Natural killer cell (primary cell): ENCODE measurements at regions not wholly inside any gene's neighbourhood (a gene's known extent, or its start where the extent isn't known, plus 50 kb on each side); places are given as distances from the start of the nearest gene placed in this dataset.

Source experiments
- ATAC-seq, 3 donors: fragments of 150-1000 bp in 2 of 3; fragments of 200-7000 bp in 1 of 3; cut with Tn5 transposase; 1 replicate in 1 of 3; 2 replicates in 2 of 3; pipeline ENCODE4 v1.10.0; 2021; ENCODE audit warnings: mild to moderate bottlenecking in 2 of 3, moderate library complexity in 2 of 3
- DNase-seq, 2 donors: peaks; one replicate each; pipeline versions ENCODE4 v3.0.0 to v3.0.0-alpha.2; 2013 to 2021; ENCODE audit warnings: mixed read lengths in 1 of 2
- H3K27ac ChIP-seq: one replicate; pipeline ENCODE4 v1.5.1; 2013; ENCODE audit warnings: mild to moderate bottlenecking, low read length
- H3K27me3 ChIP-seq: one replicate; pipeline ENCODE4 v1.6.1; 2013; ENCODE audit warnings: low read length; ENCODE audit not compliant: control insufficient read depth, insufficient read depth
- H3K36me3 ChIP-seq: one replicate; pipeline ENCODE4 v1.6.1; 2013; ENCODE audit warnings: low read length; ENCODE audit not compliant: control insufficient read depth, insufficient read depth
- H3K4me1 ChIP-seq: one replicate; pipeline ENCODE4 v1.6.1; 2013; ENCODE audit warnings: low read length; ENCODE audit not compliant: control insufficient read depth, insufficient read depth
- H3K4me3 ChIP-seq: one replicate; pipeline ENCODE4 v1.5.1; 2013; ENCODE audit warnings: low read length
- H3K9me3 ChIP-seq: one replicate; pipeline ENCODE4 v1.6.1; 2013; ENCODE audit warnings: low read length; ENCODE audit not compliant: control insufficient read depth, insufficient read depth
- H3K27ac Mint-ChIP-seq, 2 donors: one replicate each; pipeline ENCODE4 v1.8.0; 2022; ENCODE audit warnings: mild to moderate bottlenecking in 2 of 2, mixed read lengths in 2 of 2, moderate library complexity in 1 of 2
- H3K27me3 Mint-ChIP-seq, 2 donors: one replicate each; pipeline ENCODE4 v1.8.0; 2022; ENCODE audit warnings: low read depth in 2 of 2, mixed read lengths in 2 of 2
- H3K36me3 Mint-ChIP-seq: one replicate; pipeline ENCODE4 v1.8.0; 2022; ENCODE audit warnings: mixed read lengths
- H3K4me1 Mint-ChIP-seq, 2 donors: one replicate each; pipeline ENCODE4 v1.8.0; 2022; ENCODE audit warnings: mixed read lengths in 2 of 2
- H3K4me3 Mint-ChIP-seq: one replicate; pipeline ENCODE4 v1.8.0; 2022; ENCODE audit warnings: mild to moderate bottlenecking, moderate library complexity, mixed read lengths
- H3K9me3 Mint-ChIP-seq, 2 donors: one replicate each; pipeline ENCODE4 v1.8.0; 2022; ENCODE audit warnings: mixed read lengths in 2 of 2
- WGBS: methylation state at CpG from one replicate; pipeline ENCODE4 v1.1.7; 2013; ENCODE audit warnings: missing lambda C conversion rate; ENCODE audit not compliant: insufficient coverage; 5-methylcytosine and 5-hydroxymethylcytosine counted together
- intact Hi-C: fragments of 100-400 bp; cut with micrococcal nuclease; formaldehyde crosslinking; loops from one replicate; pipeline ENCODE4 v1.14.2; 2022
- TF ChIP-seq, protein P1 (sequence below): fragments of 200-600 bp; IDR thresholded peaks from one replicate; pipeline ENCODE4 v1.8.0; 2022; ENCODE audit warnings: antibody characterized with exemption

GRCh38 chr20:48273843-48274242 is 488.6 kb upstream of the SULF2 start:
- intact Hi-C loops, result no loop called here
- no peak overlapping the region for H3K27ac Mint-ChIP-seq
- no peak for DNase-seq

DNA sequence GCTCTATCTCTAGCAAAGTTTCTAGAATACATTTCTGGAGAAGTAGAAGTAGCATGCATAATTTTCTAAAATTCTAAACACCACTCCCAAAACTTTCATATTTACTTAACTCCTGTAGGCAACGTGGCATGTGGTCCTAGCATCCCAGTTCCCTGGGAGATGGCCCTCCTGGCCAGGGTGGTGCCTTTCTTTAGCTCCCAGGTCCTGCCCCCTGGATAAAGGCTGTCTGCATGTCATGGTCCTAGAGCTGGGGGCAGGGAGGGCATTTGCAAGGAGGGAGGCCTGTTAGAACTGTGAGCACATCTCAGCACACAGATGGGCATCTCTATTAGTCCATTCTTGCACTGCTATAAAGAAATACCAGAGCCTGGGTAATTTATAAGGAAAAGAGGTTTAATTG is 485.6 kb upstream of the SULF2 start:
- Mint-ChIP-seq H3K4me1 (no peaks in the 10 kb centered on the region), H3K27ac (no peak overlapping the region), H3K9me3 (no peaks in the 10 kb centered on the region), H3K36me3 (no peaks in the 10 kb centered on the region), H3K4me3 (no peak overlapping the region), H3K27me3 (peaks cover 25 to 39% of the 10 kb centered on the region in 2 donors)
- TF ChIP-seq, protein P1, sequence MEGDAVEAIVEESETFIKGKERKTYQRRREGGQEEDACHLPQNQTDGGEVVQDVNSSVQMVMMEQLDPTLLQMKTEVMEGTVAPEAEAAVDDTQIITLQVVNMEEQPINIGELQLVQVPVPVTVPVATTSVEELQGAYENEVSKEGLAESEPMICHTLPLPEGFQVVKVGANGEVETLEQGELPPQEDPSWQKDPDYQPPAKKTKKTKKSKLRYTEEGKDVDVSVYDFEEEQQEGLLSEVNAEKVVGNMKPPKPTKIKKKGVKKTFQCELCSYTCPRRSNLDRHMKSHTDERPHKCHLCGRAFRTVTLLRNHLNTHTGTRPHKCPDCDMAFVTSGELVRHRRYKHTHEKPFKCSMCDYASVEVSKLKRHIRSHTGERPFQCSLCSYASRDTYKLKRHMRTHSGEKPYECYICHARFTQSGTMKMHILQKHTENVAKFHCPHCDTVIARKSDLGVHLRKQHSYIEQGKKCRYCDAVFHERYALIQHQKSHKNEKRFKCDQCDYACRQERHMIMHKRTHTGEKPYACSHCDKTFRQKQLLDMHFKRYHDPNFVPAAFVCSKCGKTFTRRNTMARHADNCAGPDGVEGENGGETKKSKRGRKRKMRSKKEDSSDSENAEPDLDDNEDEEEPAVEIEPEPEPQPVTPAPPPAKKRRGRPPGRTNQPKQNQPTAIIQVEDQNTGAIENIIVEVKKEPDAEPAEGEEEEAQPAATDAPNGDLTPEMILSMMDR, result no peak
- no peaks in the 10 kb centered on the region for H3K9me3 ChIP-seq
- ATAC-seq (no peak), DNase-seq (no peak)
- H3K36me3 ChIP-seq, result no peaks in the 10 kb centered on the region
- no peaks in the 10 kb centered on the region for H3K4me1 ChIP-seq
- H3K27me3 ChIP-seq, result peaks cover 5% of the 10 kb centered on the region
- intact Hi-C loops, result no loop called here
- H3K27ac ChIP-seq, result no peak overlapping the region
- no peak overlapping the region for H3K4me3 ChIP-seq
- 69% methylated on average over 1 of the region's 1 CpG for WGBS

More at GRCh38 chr20:48273843-48274242, 488.6 kb upstream of the SULF2 start:
- H3K4me1 ChIP-seq, result no peaks in the 10 kb centered on the region
- H3K4me3 ChIP-seq, result no peak overlapping the region
- H3K9me3 ChIP-seq, result no peaks in the 10 kb centered on the region
- no peak overlapping the region for H3K27ac ChIP-seq
- H3K4me1 Mint-ChIP-seq, result no peaks in the 10 kb centered on the region
- TF ChIP-seq, protein P1, result no peak
- no peaks in the 10 kb centered on the region for H3K36me3 Mint-ChIP-seq
- H3K4me3 Mint-ChIP-seq, result no peak overlapping the region
- peaks cover 5% of the 10 kb centered on the region for H3K27me3 ChIP-seq
- peaks cover 22 to 66% of the 10 kb centered on the region in 2 donors for H3K27me3 Mint-ChIP-seq
- no peak for ATAC-seq
- H3K36me3 ChIP-seq, result no peaks in the 10 kb centered on the region
- H3K9me3 Mint-ChIP-seq, result no peaks in the 10 kb centered on the region

GRCh38 chr20:48267860-48268633 is 482.8 kb upstream of the SULF2 start:
- Histone ChIP-seq H3K36me3 (no peaks in the 10 kb centered on the region), H3K4me3 (no peak overlapping the region), H3K4me1 (no peaks in the 10 kb centered on the region), H3K27ac (no peak overlapping the region), H3K27me3 (peaks cover 5% of the 10 kb centered on the region), H3K9me3 (no peaks in the 10 kb centered on the region)
- WGBS, result 89% methylated on average over 18 of the region's 19 CpGs
- intact Hi-C loops, result no loop called here
- peaks cover 15 to 41% of the 10 kb centered on the region in 2 donors for H3K27me3 Mint-ChIP-seq
- no peak overlapping the region for H3K4me3 Mint-ChIP-seq
- no peaks in the 10 kb centered on the region for H3K9me3 Mint-ChIP-seq
- TF ChIP-seq, protein P1, result no peak
- H3K36me3 Mint-ChIP-seq, result no peaks in the 10 kb centered on the region
- ATAC-seq, result no peak
- H3K27ac Mint-ChIP-seq, result no peak overlapping the region
- H3K4me1 Mint-ChIP-seq, result no peaks in the 10 kb centered on the region
- DNase-seq, result no peak

DNA sequence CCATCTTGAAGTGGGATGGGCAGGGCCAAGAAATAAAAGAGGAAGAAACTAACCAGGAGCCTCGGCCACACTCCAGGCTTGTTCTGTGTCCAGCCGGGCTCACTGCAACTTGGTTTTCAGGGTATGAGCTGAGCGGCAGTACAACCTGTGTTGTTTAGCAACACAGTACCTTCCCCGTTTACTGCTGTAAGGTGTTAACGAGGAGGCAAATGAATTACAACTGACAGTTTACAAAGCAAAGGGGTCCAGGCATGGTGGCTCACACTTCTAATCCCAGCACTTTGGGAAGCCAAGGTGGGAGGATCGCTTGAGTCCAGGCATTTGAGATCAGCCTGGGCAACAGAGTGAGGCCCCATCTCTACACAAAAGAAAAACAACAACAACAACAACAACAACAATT is 481.3 kb upstream of the SULF2 start:
- H3K9me3 ChIP-seq, result no peaks in the 10 kb centered on the region

More for the DNA sequence above, 481.3 kb upstream of the SULF2 start:
- ATAC-seq (no peak), DNase-seq (no peak)
- H3K4me1 Mint-ChIP-seq, result no peaks in the 10 kb centered on the region
- 67% methylated on average over 6 of the region's 6 CpGs for WGBS
- no peaks in the 10 kb centered on the region for H3K36me3 Mint-ChIP-seq
- TF ChIP-seq, protein P1, result no peak
- Histone ChIP-seq H3K4me1 (no peaks in the 10 kb centered on the region), H3K27ac (no peak overlapping the region), H3K27me3 (no peaks in the 10 kb centered on the region), H3K36me3 (no peaks in the 10 kb centered on the region), H3K4me3 (no peak overlapping the region)
- no peak overlapping the region for H3K4me3 Mint-ChIP-seq
- no peak overlapping the region for H3K27ac Mint-ChIP-seq
- H3K9me3 Mint-ChIP-seq, result no peaks in the 10 kb centered on the region
- H3K27me3 Mint-ChIP-seq, result peaks cover 13 to 26% of the 10 kb centered on the region in 2 donors
- intact Hi-C loops, result no loop called here
